GM12874 (cell line): ENCODE measurements at regions not wholly inside any gene's neighbourhood (a gene's known extent, or its start where the extent isn't known, plus 50 kb on each side); places are given as distances from the start of the nearest gene placed in this dataset.

Source experiments
- TF ChIP-seq, protein P1 (sequence below): IDR thresholded peaks from 2 replicates; pipeline ENCODE4 v1.5.1; 2011; ENCODE audit warnings: low read depth, mild to moderate bottlenecking, control low read depth, low read length, moderate library complexity; ENCODE audit not compliant: insufficient read depth

DNA sequence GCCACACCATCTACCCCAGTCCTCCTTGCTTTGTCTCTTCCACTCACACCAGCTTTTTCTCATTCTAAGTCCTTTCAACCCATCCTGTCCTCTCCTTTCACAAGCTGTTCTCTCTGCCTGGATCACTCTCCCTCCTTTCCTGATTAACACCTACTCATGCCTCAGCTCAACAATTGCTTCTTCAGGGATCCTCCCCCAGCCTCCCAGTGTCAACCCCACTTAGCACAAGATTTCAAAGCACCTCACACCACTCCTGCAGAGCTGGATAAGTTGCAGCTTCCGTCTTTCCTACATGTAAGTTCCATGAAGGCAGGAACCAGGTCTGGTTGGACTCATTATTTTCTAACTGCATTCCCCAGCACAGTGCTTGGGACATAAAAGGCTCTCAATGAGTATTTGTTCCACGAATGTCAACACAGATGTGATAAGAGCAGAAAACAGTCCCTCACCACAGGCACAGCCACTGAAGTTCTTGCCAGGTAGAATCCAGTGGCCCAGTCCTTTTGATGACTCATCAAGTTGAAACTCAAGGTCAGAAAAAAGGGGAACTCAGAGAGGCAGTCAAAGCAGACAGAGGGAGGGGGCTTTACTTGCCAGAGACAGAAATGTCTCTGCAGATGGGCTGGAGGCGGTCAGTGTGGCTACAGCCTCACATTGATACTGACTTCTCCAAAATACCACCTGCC is 193.4 kb upstream of the PRDM1 start:
- TF ChIP-seq, protein P1, sequence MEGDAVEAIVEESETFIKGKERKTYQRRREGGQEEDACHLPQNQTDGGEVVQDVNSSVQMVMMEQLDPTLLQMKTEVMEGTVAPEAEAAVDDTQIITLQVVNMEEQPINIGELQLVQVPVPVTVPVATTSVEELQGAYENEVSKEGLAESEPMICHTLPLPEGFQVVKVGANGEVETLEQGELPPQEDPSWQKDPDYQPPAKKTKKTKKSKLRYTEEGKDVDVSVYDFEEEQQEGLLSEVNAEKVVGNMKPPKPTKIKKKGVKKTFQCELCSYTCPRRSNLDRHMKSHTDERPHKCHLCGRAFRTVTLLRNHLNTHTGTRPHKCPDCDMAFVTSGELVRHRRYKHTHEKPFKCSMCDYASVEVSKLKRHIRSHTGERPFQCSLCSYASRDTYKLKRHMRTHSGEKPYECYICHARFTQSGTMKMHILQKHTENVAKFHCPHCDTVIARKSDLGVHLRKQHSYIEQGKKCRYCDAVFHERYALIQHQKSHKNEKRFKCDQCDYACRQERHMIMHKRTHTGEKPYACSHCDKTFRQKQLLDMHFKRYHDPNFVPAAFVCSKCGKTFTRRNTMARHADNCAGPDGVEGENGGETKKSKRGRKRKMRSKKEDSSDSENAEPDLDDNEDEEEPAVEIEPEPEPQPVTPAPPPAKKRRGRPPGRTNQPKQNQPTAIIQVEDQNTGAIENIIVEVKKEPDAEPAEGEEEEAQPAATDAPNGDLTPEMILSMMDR = no peak

DNA sequence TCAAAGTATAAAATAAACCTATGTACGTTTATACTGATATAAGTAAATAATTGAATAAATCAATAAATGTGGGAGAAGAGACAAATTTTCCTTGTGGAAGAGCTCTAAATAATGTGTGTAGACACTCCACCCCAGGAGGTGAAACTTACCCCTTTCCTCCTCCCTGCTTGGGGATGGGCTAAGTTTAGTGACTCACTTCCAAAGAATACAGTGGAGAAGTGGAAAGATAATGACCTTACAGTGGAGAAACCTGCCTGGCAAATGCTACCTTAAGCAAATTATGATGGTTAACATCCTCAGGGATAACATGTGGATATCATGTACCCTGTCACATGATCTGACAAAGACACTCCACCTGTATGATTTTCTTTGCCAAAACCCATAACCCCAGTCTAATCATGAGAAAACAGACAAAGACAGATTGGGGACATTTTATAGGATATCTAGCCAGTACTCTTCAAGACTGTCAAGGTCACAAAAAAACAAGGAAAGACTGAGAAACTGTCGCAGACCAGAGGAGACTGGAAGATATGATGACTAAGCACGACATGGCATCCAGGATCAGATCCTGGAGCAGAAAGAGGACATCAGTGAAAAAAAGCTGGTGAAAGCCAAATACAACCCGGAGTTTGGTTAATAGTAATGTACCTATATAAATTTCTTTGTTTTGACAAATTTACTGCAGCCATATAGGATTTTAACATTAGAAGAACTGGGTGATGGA is 195.5 kb upstream of the PRDM1 start:
- TF ChIP-seq, protein P1 = no peak

DNA sequence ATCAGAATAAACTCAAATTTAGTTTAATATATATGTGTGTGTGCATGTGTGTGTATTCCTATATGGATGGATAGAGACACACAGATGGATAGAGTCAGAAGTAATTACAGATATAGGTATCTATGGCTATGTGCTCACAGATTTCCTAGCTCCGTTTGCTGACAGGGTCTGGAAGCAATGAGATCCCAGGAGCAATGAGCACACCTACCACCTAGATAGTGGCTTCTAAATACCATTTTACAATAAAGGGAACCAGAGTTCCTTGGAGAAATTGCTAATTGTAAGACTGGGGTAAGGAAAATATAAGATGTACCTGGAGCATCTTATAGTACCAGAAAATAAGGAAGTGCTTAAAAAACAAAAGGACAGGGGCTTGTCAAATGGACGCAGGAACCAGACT is 196.2 kb upstream of the PRDM1 start:
- TF ChIP-seq, protein P1 = no peak

DNA sequence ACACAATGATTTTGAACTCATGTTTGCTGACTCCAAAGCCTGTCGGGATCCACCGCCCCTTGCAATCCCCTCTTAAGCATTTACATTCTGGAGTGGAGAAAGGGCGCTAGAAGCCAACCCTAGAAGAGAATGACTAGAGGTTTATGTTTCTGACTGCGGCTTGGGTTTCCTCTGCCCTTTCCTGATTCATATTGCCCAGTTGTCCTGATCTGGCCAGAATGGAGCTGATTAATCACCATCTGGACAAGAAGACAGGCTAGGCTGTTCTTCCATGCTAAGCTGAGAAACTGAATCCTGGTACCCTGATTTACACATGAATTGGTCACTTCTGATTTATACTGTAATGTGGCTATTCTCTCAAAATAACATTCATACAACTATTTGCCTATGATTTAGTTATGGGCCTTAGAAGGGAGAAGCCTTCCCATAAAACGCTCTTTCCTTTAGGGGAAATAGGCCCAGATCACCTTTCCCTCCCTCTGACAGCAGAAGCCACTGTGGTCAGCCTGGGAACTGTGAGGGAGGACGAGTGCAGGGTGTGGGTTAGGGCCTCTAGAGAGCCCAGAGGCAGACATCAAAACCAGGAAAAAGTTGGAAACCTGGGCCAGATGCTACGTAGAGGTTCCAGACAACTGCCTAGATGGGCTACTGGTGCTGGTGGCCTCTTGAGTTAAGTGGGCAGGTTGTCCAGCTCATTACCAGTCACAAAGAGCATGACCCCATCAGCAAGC is 199.2 kb upstream of the PRDM1 start:
- TF ChIP-seq, protein P1 = no peak

DNA sequence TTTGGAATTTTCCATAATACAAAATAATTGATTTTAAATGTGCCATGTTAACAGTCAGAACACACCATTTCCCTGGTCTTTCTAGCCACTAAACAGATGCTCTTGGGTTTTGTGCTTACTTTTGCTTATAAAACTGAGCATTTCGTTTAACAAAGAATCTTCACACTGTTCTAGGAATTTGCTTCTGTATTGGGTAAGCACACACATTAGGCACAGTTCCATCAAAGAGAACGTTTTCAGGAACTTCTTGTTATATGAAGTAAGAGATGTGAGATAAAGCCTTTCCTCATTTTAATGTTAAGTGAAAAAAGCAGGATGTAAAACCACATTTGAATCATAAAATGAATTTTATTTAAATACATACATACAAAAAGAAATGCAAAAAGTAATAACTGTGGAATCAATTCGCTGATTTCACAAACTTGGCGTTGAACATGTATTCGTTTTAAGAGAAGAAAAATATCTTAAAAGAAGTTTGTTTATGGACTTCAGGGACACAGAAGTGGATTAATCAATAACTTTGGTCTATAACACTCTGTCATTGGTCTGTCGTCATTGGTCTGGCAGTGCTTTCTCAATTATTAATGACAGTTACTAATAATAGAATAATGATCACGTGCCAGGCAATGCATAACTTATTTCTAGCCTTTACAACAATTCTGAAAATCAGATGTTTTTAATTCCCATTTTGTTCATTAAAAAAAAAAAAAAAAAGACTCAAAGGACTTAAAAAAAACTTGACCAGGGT is 199.9 kb upstream of the PRDM1 start:
- TF ChIP-seq, protein P1 = no peak

DNA sequence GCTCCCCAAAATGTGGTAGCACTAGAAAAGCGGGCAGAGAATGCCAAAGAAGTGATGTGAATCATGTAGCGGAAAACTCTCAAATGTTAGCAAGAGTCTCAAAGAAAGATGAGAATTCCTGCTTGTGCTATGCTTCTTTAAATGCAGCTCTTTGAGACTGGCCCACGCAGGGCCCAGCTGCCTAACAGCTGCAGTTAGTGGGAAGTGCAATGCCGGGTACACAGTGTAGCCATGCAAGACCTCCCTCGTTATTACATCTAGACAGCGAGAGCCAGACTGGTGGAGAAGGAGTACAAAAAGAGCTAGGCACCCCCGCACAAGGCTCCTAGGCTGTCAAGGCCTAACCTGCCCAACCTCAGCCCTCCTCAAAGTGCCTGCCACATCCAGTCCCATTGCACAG is 201.7 kb upstream of the PRDM1 start:
- TF ChIP-seq, protein P1 = no peak

DNA sequence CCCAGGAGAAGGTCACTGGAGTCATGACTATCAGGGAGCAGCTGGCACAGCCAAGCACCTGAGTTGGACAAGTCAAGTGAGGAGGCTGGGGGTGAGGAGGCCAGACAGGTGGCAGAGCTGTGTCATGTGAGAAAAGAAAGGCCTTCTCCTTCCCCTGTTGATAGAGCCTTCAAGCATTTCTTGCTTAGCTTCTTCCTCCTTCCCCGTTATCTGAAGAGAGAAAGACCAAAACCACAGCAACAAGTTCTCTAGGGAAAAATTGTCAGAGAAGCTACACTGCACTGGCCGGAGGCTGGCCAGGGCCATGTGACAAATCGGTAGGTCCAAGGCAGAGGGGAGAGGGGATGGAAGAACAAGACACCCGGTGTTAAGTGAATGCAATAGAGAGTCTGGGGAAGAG is 202.1 kb upstream of the PRDM1 start:
- TF ChIP-seq, protein P1 = no peak
